ENCODE measurements at regions not wholly inside any gene's neighbourhood (a gene's known extent, or its start where the extent isn't known, plus 50 kb on each side); places are given as distances from the start of the nearest gene placed in this dataset.

- no peaks in the 10 kb centered on the region for H3K4me1 ChIP-seq (ENCODE audit: insufficient read depth)
- H3K4me2 ChIP-seq (ENCODE audit: unreplicated experiment): no peak overlapping the region
- no peak overlapping the region for H2AFZ ChIP-seq
- no peaks in the 10 kb centered on the region for H3K9me2 ChIP-seq (ENCODE audit: insufficient read depth)
- no peak for TF ChIP-seq EZH2phosphoT487 (IDR thresholded peaks at IDR 0.05; ENCODE audit: insufficient read depth, low read depth)
- no peak for TF ChIP-seq EZH2 (IDR thresholded peaks at IDR 0.05; ENCODE audit: insufficient read depth, poor library complexity, severe bottlenecking)
- no peaks in the 10 kb centered on the region for H3K27me3 ChIP-seq (replicated peaks; ENCODE audit: insufficient read depth)
- WGBS, 2 experiments (ENCODE audit: low coverage in 1 of 2, low lambda C conversion rate in 2 of 2, missing lambda C conversion rate in 2 of 2): 37 to 46% methylated on average over 4 of the region's 4 CpGs
- no peak for DNase-seq
- no peak overlapping the region for H3K27ac ChIP-seq
- H3F3A ChIP-seq (ENCODE audit: insufficient read depth): no peaks in the 10 kb centered on the region
- no peak overlapping the region for H3K4me3 ChIP-seq
- in situ Hi-C loops (cut with MboI): no loop called here
- H4K20me1 ChIP-seq (ENCODE audit: insufficient read depth): no peaks in the 10 kb centered on the region
- H3K36me3 ChIP-seq (ENCODE audit: low read depth): no peaks in the 10 kb centered on the region
- H3K9ac ChIP-seq: no peak overlapping the region
- H3K79me2 ChIP-seq (ENCODE audit: insufficient read depth): no peaks in the 10 kb centered on the region
- H3K9me3 ChIP-seq (ENCODE audit: low read depth): no peaks in the 10 kb centered on the region
Measured at GRCh38 chr3:181581656-181582055, 130.1 kb upstream of the SOX2 start.

DNA sequence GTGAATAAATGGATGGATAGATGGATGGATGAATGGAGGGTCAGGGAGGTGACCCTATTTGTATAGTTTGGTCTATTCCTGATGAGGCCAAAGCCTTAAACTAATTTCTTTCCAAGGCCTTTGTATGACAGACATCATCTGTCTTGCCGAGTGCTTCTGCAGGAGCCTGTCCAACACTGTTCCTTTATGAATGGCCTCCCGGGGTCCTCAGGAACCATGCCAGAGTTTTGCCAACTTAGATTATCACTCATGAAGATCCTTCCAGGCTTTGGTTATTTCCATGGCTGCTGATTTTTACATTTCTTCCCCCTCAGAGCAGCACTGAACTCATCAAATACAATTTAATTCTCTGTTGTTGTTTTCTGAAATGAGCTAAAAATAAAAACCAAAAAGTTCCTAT, 133.0 kb upstream of the SOX2 start:
- no peak overlapping the region for H3K9ac ChIP-seq
- no peaks in the 10 kb centered on the region for H3K27me3 ChIP-seq (replicated peaks; ENCODE audit: insufficient read depth)
- no peaks in the 10 kb centered on the region for H3F3A ChIP-seq (ENCODE audit: insufficient read depth)
- H3K36me3 ChIP-seq (ENCODE audit: low read depth): no peaks in the 10 kb centered on the region
- H3K9me2 ChIP-seq (ENCODE audit: insufficient read depth): no peaks in the 10 kb centered on the region
- H3K4me1 ChIP-seq (ENCODE audit: insufficient read depth): no peaks in the 10 kb centered on the region
- no peak overlapping the region for H2AFZ ChIP-seq
- no peaks in the 10 kb centered on the region for H3K79me2 ChIP-seq (ENCODE audit: insufficient read depth)
- H3K4me2 ChIP-seq (ENCODE audit: unreplicated experiment): no peak overlapping the region
- no peak overlapping the region for H3K27ac ChIP-seq
- in situ Hi-C loops (cut with MboI): no loop called here
- 39 to 49% methylated on average over 2 of the region's 2 CpGs for WGBS, 2 experiments (ENCODE audit: low coverage in 1 of 2, low lambda C conversion rate in 2 of 2, missing lambda C conversion rate in 2 of 2)
- H3K9me3 ChIP-seq (ENCODE audit: low read depth): no peaks in the 10 kb centered on the region
- no peak for DNase-seq
- no peak overlapping the region for H3K4me3 ChIP-seq
- no peaks in the 10 kb centered on the region for H4K20me1 ChIP-seq (ENCODE audit: insufficient read depth)
- TF ChIP-seq EZH2 (IDR thresholded peaks at IDR 0.05; ENCODE audit: insufficient read depth, poor library complexity, severe bottlenecking) (no peak), EZH2phosphoT487 (IDR thresholded peaks at IDR 0.05; ENCODE audit: insufficient read depth, low read depth) (no peak)

DNA sequence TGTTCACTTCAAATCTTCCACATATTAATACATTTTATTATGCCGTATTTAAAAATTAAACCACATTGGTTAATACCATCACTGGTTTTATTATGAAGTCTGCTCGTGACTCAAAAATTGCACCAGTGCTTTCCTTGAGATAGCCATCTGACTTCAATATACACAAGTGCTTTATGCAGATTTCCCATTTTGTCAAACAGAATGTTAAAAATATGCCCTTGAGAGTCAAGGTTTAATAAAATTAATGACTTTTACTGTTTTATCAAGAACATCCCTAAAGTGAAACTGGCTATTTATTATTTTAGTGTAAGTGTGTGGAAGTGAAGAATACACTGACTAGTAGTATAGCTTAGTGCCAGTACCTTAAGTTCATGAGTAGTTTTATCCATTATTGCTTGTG, 139.3 kb upstream of the SOX2 start:
- in situ Hi-C loops (cut with MboI): no loop called here
- WGBS, 2 experiments (ENCODE audit: low coverage in 1 of 2, low lambda C conversion rate in 2 of 2, missing lambda C conversion rate in 2 of 2): 72% methylated on average over 2 of the region's 2 CpGs
- no peak overlapping the region for H3K4me2 ChIP-seq (ENCODE audit: unreplicated experiment)

GRCh38 chr3:181570472-181570871, 141.3 kb upstream of the SOX2 start:
- Histone ChIP-seq H3K79me2 (ENCODE audit: insufficient read depth) (no peaks in the 10 kb centered on the region), H3K4me2 (ENCODE audit: unreplicated experiment) (no peak overlapping the region), H3K36me3 (ENCODE audit: low read depth) (no peaks in the 10 kb centered on the region), H3F3A (ENCODE audit: insufficient read depth) (no peaks in the 10 kb centered on the region), H3K4me3 (no peak overlapping the region), H3K27ac (no peak overlapping the region), H3K9ac (no peak overlapping the region), H3K4me1 (ENCODE audit: insufficient read depth) (no peaks in the 10 kb centered on the region), H3K9me3 (ENCODE audit: low read depth) (no peaks in the 10 kb centered on the region), H4K20me1 (ENCODE audit: insufficient read depth) (no peaks in the 10 kb centered on the region), H2AFZ (no peak overlapping the region), H3K9me2 (ENCODE audit: insufficient read depth) (no peaks in the 10 kb centered on the region), H3K27me3 (replicated peaks; ENCODE audit: insufficient read depth) (no peaks in the 10 kb centered on the region)
- DNase-seq: no peak
- WGBS, 2 experiments (ENCODE audit: low coverage in 1 of 2, low lambda C conversion rate in 2 of 2, missing lambda C conversion rate in 2 of 2): 61 to 72% methylated on average over 3 of the region's 3 CpGs
- in situ Hi-C loops (cut with MboI): no loop called here
- TF ChIP-seq EZH2phosphoT487 (IDR thresholded peaks at IDR 0.05; ENCODE audit: insufficient read depth, low read depth) (no peak), EZH2 (IDR thresholded peaks at IDR 0.05; ENCODE audit: insufficient read depth, poor library complexity, severe bottlenecking) (no peak)

More for the DNA sequence above, 139.3 kb upstream of the SOX2 start:
- Histone ChIP-seq H3K79me2 (ENCODE audit: insufficient read depth) (no peaks in the 10 kb centered on the region), H3K36me3 (ENCODE audit: low read depth) (no peaks in the 10 kb centered on the region), H3K27ac (no peak overlapping the region), H3K4me1 (ENCODE audit: insufficient read depth) (no peaks in the 10 kb centered on the region), H3F3A (ENCODE audit: insufficient read depth) (no peaks in the 10 kb centered on the region), H3K9me3 (ENCODE audit: low read depth) (no peaks in the 10 kb centered on the region), H3K9me2 (ENCODE audit: insufficient read depth) (no peaks in the 10 kb centered on the region), H4K20me1 (ENCODE audit: insufficient read depth) (no peaks in the 10 kb centered on the region), H3K27me3 (replicated peaks; ENCODE audit: insufficient read depth) (no peaks in the 10 kb centered on the region), H3K4me3 (no peak overlapping the region), H3K9ac (no peak overlapping the region), H2AFZ (no peak overlapping the region)
- DNase-seq: no peak
- no peak for TF ChIP-seq EZH2phosphoT487 (IDR thresholded peaks at IDR 0.05; ENCODE audit: insufficient read depth, low read depth)
- TF ChIP-seq EZH2 (IDR thresholded peaks at IDR 0.05; ENCODE audit: insufficient read depth, poor library complexity, severe bottlenecking): no peak

DNA sequence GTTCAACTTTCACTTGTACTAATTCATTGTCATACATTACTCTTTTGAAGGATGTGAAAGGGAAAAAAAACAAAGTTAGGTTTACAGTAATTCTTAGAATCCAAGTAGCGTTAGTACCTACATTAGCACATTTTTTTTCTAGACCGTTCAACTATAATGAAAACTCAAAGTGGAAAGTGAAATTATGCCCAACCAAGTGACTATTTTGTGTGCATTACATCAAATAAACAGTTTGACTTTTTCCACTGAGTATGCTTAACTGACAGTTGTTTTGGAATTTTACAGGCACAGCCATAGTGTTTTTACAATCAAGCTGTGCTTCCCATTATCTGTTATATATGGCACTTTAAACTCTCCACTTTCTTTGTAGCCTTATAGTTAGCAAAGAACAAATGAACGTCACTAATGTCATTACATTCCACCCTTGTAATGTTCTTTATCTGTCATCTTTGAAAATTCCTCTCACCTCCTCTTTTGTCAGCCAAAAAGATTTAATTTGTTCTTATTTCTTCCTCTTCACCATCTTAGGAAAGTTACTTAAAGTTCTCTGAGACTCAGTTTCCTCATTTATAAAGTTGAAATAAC, 142.3 kb upstream of the SOX2 start:
- H3K4me1 ChIP-seq (ENCODE audit: insufficient read depth): no peaks in the 10 kb centered on the region
- H3K9ac ChIP-seq: no peak overlapping the region
- 59 to 69% methylated on average over 3 of the region's 3 CpGs for WGBS, 2 experiments (ENCODE audit: low coverage in 1 of 2, low lambda C conversion rate in 2 of 2, missing lambda C conversion rate in 2 of 2)
- no peak overlapping the region for H3K4me2 ChIP-seq (ENCODE audit: unreplicated experiment)
- H3F3A ChIP-seq (ENCODE audit: insufficient read depth): no peaks in the 10 kb centered on the region
- TF ChIP-seq EZH2 (IDR thresholded peaks at IDR 0.05; ENCODE audit: insufficient read depth, poor library complexity, severe bottlenecking): no peak
- no peak for TF ChIP-seq EZH2phosphoT487 (IDR thresholded peaks at IDR 0.05; ENCODE audit: insufficient read depth, low read depth)
- no peaks in the 10 kb centered on the region for H3K79me2 ChIP-seq (ENCODE audit: insufficient read depth)
- DNase-seq: no peak
- H4K20me1 ChIP-seq (ENCODE audit: insufficient read depth): no peaks in the 10 kb centered on the region
- no peaks in the 10 kb centered on the region for H3K9me2 ChIP-seq (ENCODE audit: insufficient read depth)
- no peak overlapping the region for H3K27ac ChIP-seq
- H2AFZ ChIP-seq: no peak overlapping the region
- no peaks in the 10 kb centered on the region for H3K9me3 ChIP-seq (ENCODE audit: low read depth)
- H3K36me3 ChIP-seq (ENCODE audit: low read depth): no peaks in the 10 kb centered on the region
- H3K27me3 ChIP-seq (replicated peaks; ENCODE audit: insufficient read depth): no peaks in the 10 kb centered on the region
- in situ Hi-C loops (cut with MboI): no loop called here
- no peak overlapping the region for H3K4me3 ChIP-seq
